Inflammatory macrophage treated with lipopolysaccharide for 1 hour (primary cell): ENCODE measurements at regions not wholly inside any gene's neighbourhood (a gene's known extent, or its start where the extent isn't known, plus 50 kb on each side); places are given as distances from the start of the nearest gene placed in this dataset.
A peak's percentile ranks its signal among the peaks of the same experiment; 100 is the strongest.

Experiments
- DNase-seq, 2 donors: peaks; one replicate each; pipeline ENCODE4 v3.0.0-alpha.2; 2020 to 2022

GRCh38 chr1:239263801-239264200 is 122.6 kb upstream of the CHRM3 start:
- no peak for DNase-seq

GRCh38 chr1:239262538-239262937 is 123.8 kb upstream of the CHRM3 start:
- DNase-seq, result no peak

GRCh38 chr1:239261521-239261920 is 124.8 kb upstream of the CHRM3 start:
- no peak for DNase-seq

GRCh38 chr1:239260842-239261241 is 125.5 kb upstream of the CHRM3 start:
- DNase-seq, result no peak

GRCh38 chr1:239255628-239256160 is 130.7 kb upstream of the CHRM3 start:
- DNase-seq, result no peak

GRCh38 chr1:239254999-239255398 is 131.4 kb upstream of the CHRM3 start:
- no peak for DNase-seq

GRCh38 chr1:239253032-239253431 is 133.3 kb upstream of the CHRM3 start:
- DNase-seq, result no peak

GRCh38 chr1:239250353-239251035 is 135.9 kb upstream of the CHRM3 start:
- peak; percentile 2 to 16 for DNase-seq

GRCh38 chr1:239247285-239247684 is 139.1 kb upstream of the CHRM3 start:
- DNase-seq, result no peak

GRCh38 chr1:239244084-239244483 is 142.3 kb upstream of the CHRM3 start:
- DNase-seq, result no peak

GRCh38 chr1:239243006-239243405 is 143.4 kb upstream of the CHRM3 start:
- DNase-seq, result peak in 1 of 2 donors; percentile 7

- DNase-seq, result no peak
Observed at GRCh38 chr1:239242404-239242803, 144.0 kb upstream of the CHRM3 start.

- DNase-seq, result no peak
Observed at GRCh38 chr1:239240736-239241135, 145.6 kb upstream of the CHRM3 start.

GRCh38 chr1:239239529-239239928 is 146.8 kb upstream of the CHRM3 start:
- DNase-seq, result no peak

- no peak for DNase-seq
Observed at GRCh38 chr1:239237912-239238311, 148.5 kb upstream of the CHRM3 start.

- peak; percentile 3 to 4 for DNase-seq
Observed at GRCh38 chr1:239233626-239234025, 152.7 kb upstream of the CHRM3 start.

GRCh38 chr1:239232921-239233320 is 153.4 kb upstream of the CHRM3 start:
- DNase-seq, result no peak

GRCh38 chr1:239228451-239228850 is 157.9 kb upstream of the CHRM3 start:
- no peak for DNase-seq

- no peak for DNase-seq
Observed at GRCh38 chr1:239225396-239225795, 161.0 kb upstream of the CHRM3 start.

GRCh38 chr1:239224100-239224499 is 162.3 kb upstream of the CHRM3 start:
- DNase-seq, result no peak

GRCh38 chr1:239222999-239223398 is 163.4 kb upstream of the CHRM3 start:
- no peak for DNase-seq

- no peak for DNase-seq
Observed at GRCh38 chr1:239221656-239222055, 164.7 kb upstream of the CHRM3 start.

- no peak for DNase-seq
Observed at GRCh38 chr1:239219679-239220078, 166.7 kb upstream of the CHRM3 start.

GRCh38 chr1:239218301-239218700 is 168.1 kb upstream of the CHRM3 start:
- DNase-seq, result no peak

- no peak for DNase-seq
Observed at GRCh38 chr1:239212811-239213220, 173.6 kb upstream of the CHRM3 start.
